Ovary (tissue), 3 donors: ENCODE measurements at regions not wholly inside any gene's neighbourhood (a gene's known extent, or its start where the extent isn't known, plus 50 kb on each side); places are given as distances from the start of the nearest gene placed in this dataset.

ENCODE experiments used
- CTCF ChIP-seq, 3 donors: fragments of 450-650 bp in 2 of 3; fragments of 200-600 bp in 1 of 3; IDR thresholded peaks; one replicate each; pipeline versions ENCODE4 v1.5.1 to v1.8.0; 2016 to 2022; ENCODE audit warnings: antibody characterized with exemption in 3 of 3, mild to moderate bottlenecking in 1 of 3
- EP300 ChIP-seq: sonication (generic); formaldehyde crosslinking; IDR thresholded peaks from one replicate; pipeline ENCODE4 v1.6.1; 2017; ENCODE audit warnings: antibody characterized with exemption
- donor health status: DM: no; HTN: no; CAD: no.

- TF ChIP-seq CTCF (IDR thresholded peaks at IDR 0.05) (no peak), EP300 (no peak)
Measured at GRCh38 chr13:33908116-33908515, 90.2 kb downstream of the RFC3 start.
